Endothelial cell of umbilical vein (primary cell): ENCODE measurements at regions not wholly inside any gene's neighbourhood (a gene's known extent, or its start where the extent isn't known, plus 50 kb on each side); places are given as distances from the start of the nearest gene placed in this dataset.

Source experiments
- BruUV-seq: library from RNA; stranded (reverse); fragments of 400-500 nt; replicated peaks from 2 replicates; lab custom pipeline; 2021; lab: Mats Ljungman, UMichigan
- CTCF ChIA-PET: fragments of 300-600, 350-600 bp; sonication (Branson Sonifier 250); formaldehyde crosslinking; loops from one replicate; lab custom pipeline; 2021; ENCODE audit warnings: antibody characterized with exemption, inconsistent platforms; lab: Charles Lee
- POLR2A ChIA-PET: fragments of 300-600, 350-600 bp; sonication (Branson Sonifier 250); formaldehyde crosslinking; loops from one replicate; lab custom pipeline; 2021; ENCODE audit warnings: antibody characterized with exemption, inconsistent platforms; lab: Charles Lee
- DNase-seq: peaks from one replicate; pipeline ENCODE4 v3.0.0-alpha.2; 2011; ENCODE audit warnings: low read depth, low spot score
- FAIRE-seq: peaks from 2 replicates; lab custom pipeline; 2011; peaks lifted over from hg19 to GRCh38; lab: Jason Lieb, UNC
- H2AFZ ChIP-seq: 2 replicates; pipeline ENCODE4 v1.6.0; 2012; ENCODE audit warnings: low read depth, low read length, control low read depth, inconsistent platforms
- H3K27ac ChIP-seq: 2 replicates; pipeline ENCODE4 v1.5.1; 2011; ENCODE audit warnings: low read depth, mild to moderate bottlenecking, control low read depth, low read length, moderate library complexity; ENCODE audit not compliant: insufficient read depth
- H3K27me3 ChIP-seq, 2 experiments: 2 replicates each; pipeline versions ENCODE4 v1.6.0 to v1.6.1; 2011; ENCODE audit warnings: low read length in 2 of 2, mixed read lengths in 1 of 2; ENCODE audit not compliant: control insufficient read depth in 2 of 2, insufficient read depth in 2 of 2
- H3K36me3 ChIP-seq, 2 experiments: 2 replicates in 1 of 2; 3 replicates in 1 of 2; pipeline ENCODE4 v1.5.1; 2011; ENCODE audit warnings: low read length in 2 of 2, mild to moderate bottlenecking in 1 of 2, moderate library complexity in 1 of 2; ENCODE audit not compliant: control insufficient read depth in 2 of 2, insufficient read depth in 2 of 2; ENCODE audit errors: extremely low read depth in 1 of 2
- H3K4me1 ChIP-seq: 3 replicates; pipeline ENCODE4 v1.5.1; 2011; ENCODE audit warnings: mild to moderate bottlenecking, low read length; ENCODE audit not compliant: control insufficient read depth, insufficient read depth; ENCODE audit errors: extremely low read depth
- H3K4me2 ChIP-seq: 2 replicates; pipeline ENCODE4 v1.6.1; 2011; ENCODE audit warnings: low read length, control low read depth, mixed read lengths; ENCODE audit not compliant: insufficient read depth
- H3K4me3 ChIP-seq, 3 experiments: fragments of 200-600 bp in 1 of 3; sonication (generic), shearing (Covaris generic) in 1 of 3; replicated peaks in 1 of 3; 2 replicates each; pipeline ENCODE4 v1.5.1; 2011 to 2016; ENCODE audit warnings: control low read depth in 3 of 3, low read length in 3 of 3, mild to moderate bottlenecking in 2 of 3, inconsistent platforms in 1 of 3, low read depth in 1 of 3, moderate library complexity in 1 of 3; ENCODE audit not compliant: insufficient read depth in 1 of 3
- H3K79me2 ChIP-seq: 2 replicates; pipeline ENCODE4 v1.6.0; 2012; ENCODE audit warnings: low read length, inconsistent platforms; ENCODE audit not compliant: control insufficient read depth, insufficient read depth
- H3K9ac ChIP-seq: replicated peaks from 2 replicates; pipeline ENCODE3; 2011; ENCODE audit warnings: low read length, control low read depth; ENCODE audit not compliant: insufficient read depth; ENCODE audit errors: extremely low read depth
- H3K9me1 ChIP-seq: replicated peaks from 3 replicates; pipeline ENCODE4 v1.6.0; 2011; ENCODE audit warnings: mild to moderate bottlenecking, low read length; ENCODE audit not compliant: control insufficient read depth, insufficient read depth; ENCODE audit errors: extremely low read depth
- H3K9me3 ChIP-seq: replicated peaks from 2 replicates; pipeline ENCODE4 v1.5.1; 2012; ENCODE audit warnings: low read length, inconsistent platforms; ENCODE audit not compliant: control insufficient read depth, insufficient read depth
- H4K20me1 ChIP-seq: replicated peaks from 2 replicates; pipeline ENCODE3; 2011; ENCODE audit warnings: mild to moderate bottlenecking, low read length; ENCODE audit not compliant: control insufficient read depth, insufficient read depth; ENCODE audit errors: extremely low read depth
- CTCF ChIP-seq, 2 donors: IDR thresholded peaks; 1 replicate in 1 of 2; 2 replicates in 1 of 2; pipeline ENCODE4 v1.5.1; 2011; ENCODE audit warnings: low read length in 2 of 2, mild to moderate bottlenecking in 2 of 2, moderate library complexity in 2 of 2, control low read depth in 1 of 2, inconsistent platforms in 1 of 2, low read depth in 1 of 2; ENCODE audit not compliant: insufficient read depth in 1 of 2; ENCODE audit errors: extremely low read depth in 1 of 2
- EZH2 ChIP-seq: IDR thresholded peaks from 2 replicates; pipeline ENCODE4 v1.6.1; 2012; ENCODE audit warnings: borderline replicate concordance, low read depth, mild to moderate bottlenecking, moderate library complexity, low read length, inconsistent platforms; ENCODE audit not compliant: severe bottlenecking
- GATA2 ChIP-seq: IDR thresholded peaks from 2 replicates; pipeline ENCODE4 v1.7.0; 2011; ENCODE audit warnings: low read depth, mild to moderate bottlenecking, moderate library complexity, mixed read lengths, low read length; ENCODE audit not compliant: insufficient read length, insufficient read depth
- JUN ChIP-seq: IDR thresholded peaks from 2 replicates; pipeline ENCODE4 v1.6.1; 2011; ENCODE audit warnings: borderline replicate concordance, low read depth; ENCODE audit not compliant: insufficient read length, insufficient read depth
- MAX ChIP-seq: IDR thresholded peaks from 2 replicates; pipeline ENCODE4 v1.6.1; 2011; ENCODE audit not compliant: insufficient read depth, insufficient read length
- MYC ChIP-seq: IDR thresholded peaks from one replicate; pipeline ENCODE4 v1.6.1; 2011; ENCODE audit warnings: mild to moderate bottlenecking, low read depth, low read length
- POLR2A ChIP-seq: IDR thresholded peaks from 2 replicates; pipeline ENCODE4 v1.6.1; 2012; ENCODE audit warnings: low read depth, mild to moderate bottlenecking, control low read depth, low read length
- POLR2AphosphoS5 ChIP-seq: IDR thresholded peaks from 2 replicates; pipeline ENCODE4 v1.6.1; 2012; ENCODE audit warnings: low read depth, mild to moderate bottlenecking, control low read depth, low read length, moderate library complexity; ENCODE audit not compliant: insufficient read depth
- dilution Hi-C: fragments of 300-500 bp; cut with MboI; formaldehyde crosslinking; loops from one replicate; pipeline ENCODE4 v1.15.0; 2019; ENCODE audit warnings: low sequenced_read_pairs; ENCODE audit not compliant: extremely low pct_ligation_motif_present
- intact Hi-C: fragments of 100-400 bp; cut with micrococcal nuclease; formaldehyde crosslinking; loops from one replicate; pipeline ENCODE4 v1.10.0; 2022

GRCh38 chr3:41104147-41104546 lies 95.2 kb upstream of the CTNNB1 start:
- H3K4me2 ChIP-seq = no peak overlapping the region
- no peak overlapping the region for H2AFZ ChIP-seq
- ChIA-PET CTCF (no interaction called here), POLR2A (no interaction called here)
- dilution Hi-C loops (no loop called here), intact Hi-C loops (no loop called here)
- no TSS peak for BruUV-seq
- H3K9me1 ChIP-seq = no peaks in the 10 kb centered on the region
- peaks cover 6 to 7% of the 10 kb centered on the region in 2 experiments for H3K27me3 ChIP-seq
- H3K36me3 ChIP-seq = no peaks in the 10 kb centered on the region
- FAIRE-seq = no peak
- no peaks in the 10 kb centered on the region for H3K4me1 ChIP-seq
- no peaks in the 10 kb centered on the region for H4K20me1 ChIP-seq
- no peak overlapping the region for H3K4me3 ChIP-seq
- no peaks in the 10 kb centered on the region for H3K9me3 ChIP-seq
- no peak overlapping the region for H3K9ac ChIP-seq
- TF ChIP-seq POLR2A (no peak), GATA2 (no peak), POLR2AphosphoS5 (no peak), MYC (no peak), EZH2 (no peak), CTCF (IDR thresholded peaks at IDR 0.05; ENCODE audit: extremely low read depth in 1 of 2, insufficient read depth in 1 of 2, low read depth in 1 of 2, low read length in 2 of 2) (no peak), JUN (no peak)
- no peaks in the 10 kb centered on the region for H3K79me2 ChIP-seq
- H3K27ac ChIP-seq = no peak overlapping the region
- DNase-seq = no peak

GRCh38 chr3:41106691-41107090 lies 92.6 kb upstream of the CTNNB1 start:
- no peak overlapping the region for H2AFZ ChIP-seq

More at GRCh38 chr3:41106691-41107090, 92.6 kb upstream of the CTNNB1 start:
- H3K4me3 ChIP-seq = no peak overlapping the region
- H3K79me2 ChIP-seq = no peaks in the 10 kb centered on the region
- H3K36me3 ChIP-seq = no peaks in the 10 kb centered on the region
- intact Hi-C loops (no loop called here), dilution Hi-C loops (no loop called here)
- H3K27ac ChIP-seq = no peak overlapping the region
- no peak for TF ChIP-seq GATA2
- TF ChIP-seq MAX = no peak
- no peak for TF ChIP-seq POLR2AphosphoS5
- ChIA-PET POLR2A (no interaction called here), CTCF (no interaction called here)
- H3K9me1 ChIP-seq = no peaks in the 10 kb centered on the region
- H3K9ac ChIP-seq = no peak overlapping the region
- FAIRE-seq (no peak), DNase-seq (no peak)
- no peaks in the 10 kb centered on the region for H4K20me1 ChIP-seq
- H3K4me2 ChIP-seq = no peak overlapping the region
- BruUV-seq = no TSS peak
- no peaks in the 10 kb centered on the region for H3K4me1 ChIP-seq
- peaks cover 2 to 4% of the 10 kb centered on the region in 2 experiments for H3K27me3 ChIP-seq
- no peaks in the 10 kb centered on the region for H3K9me3 ChIP-seq
